Esophagus mucosa (tissue), 1 donor: ENCODE measurements at regions not wholly inside any gene's neighbourhood (a gene's known extent, or its start where the extent isn't known, plus 50 kb on each side); places are given as distances from the start of the nearest gene placed in this dataset.

Source experiments
- ATAC-seq: fragments of 200-7000 bp; cut with Tn5 transposase; one replicate; pipeline ENCODE4 v1.9.1; 2020
- donor health status: DM: yes; HTN: yes; CAD: no.

GRCh38 chr6:28707387-28708282 lies 182.0 kb downstream of the GPX5 start:
- no peak for ATAC-seq

- ATAC-seq: no peak
These were observed 184.0 kb downstream of the GPX5 start for GRCh38 chr6:28709478-28710349.

- ATAC-seq: no peak
These were observed 184.9 kb downstream of the GPX5 start for GRCh38 chr6:28710466-28711191.

- ATAC-seq: no peak
These were observed 185.6 kb downstream of the GPX5 start for GRCh38 chr6:28711325-28711724.

GRCh38 chr6:28711788-28712341 lies 186.2 kb downstream of the GPX5 start:
- ATAC-seq: peak; percentile 72

GRCh38 chr6:28712982-28713381 lies 187.3 kb downstream of the GPX5 start:
- no peak for ATAC-seq

- no peak for ATAC-seq
These were observed 193.7 kb downstream of the GPX5 start for GRCh38 chr6:28719275-28719940.

GRCh38 chr6:28720357-28721231 lies 194.9 kb downstream of the GPX5 start:
- no peak for ATAC-seq

GRCh38 chr6:28721372-28721771 lies 195.7 kb downstream of the GPX5 start:
- ATAC-seq: no peak

GRCh38 chr6:28724395-28724794 lies 198.7 kb downstream of the GPX5 start:
- ATAC-seq: no peak

- no peak for ATAC-seq
These were observed 198.4 kb downstream of the TRIM27 start for GRCh38 chr6:28725274-28725809.

- ATAC-seq: no peak
These were observed 197.9 kb downstream of the TRIM27 start for GRCh38 chr6:28725890-28726348.

- no peak for ATAC-seq
These were observed 197.0 kb downstream of the TRIM27 start for GRCh38 chr6:28726569-28727309.

- ATAC-seq: no peak
These were observed 196.1 kb downstream of the TRIM27 start for GRCh38 chr6:28727559-28728211.

GRCh38 chr6:28729501-28730402 lies 194.0 kb downstream of the TRIM27 start:
- no peak for ATAC-seq

GRCh38 chr6:28732052-28732451 lies 191.7 kb downstream of the TRIM27 start:
- ATAC-seq: no peak

- no peak for ATAC-seq
These were observed 189.3 kb downstream of the TRIM27 start for GRCh38 chr6:28734443-28734959.

GRCh38 chr6:28736121-28736520 lies 187.7 kb downstream of the TRIM27 start:
- ATAC-seq: no peak
